ENCODE measurements at regions not wholly inside any gene's neighbourhood (a gene's known extent, or its start where the extent isn't known, plus 50 kb on each side); places are given as distances from the start of the nearest gene placed in this dataset.

GRCh38 chr16:13394488-13394887 lies 493.1 kb downstream of the SHISA9 start:
- no peak for DNase-seq (ENCODE audit: low spot score)

- DNase-seq (ENCODE audit: low spot score) = no peak
Observed at GRCh38 chr16:13397126-13397525, 495.7 kb downstream of the SHISA9 start.

- no peak for DNase-seq (ENCODE audit: low spot score)
Observed at GRCh38 chr16:13401641-13402040, 500.2 kb downstream of the SHISA9 start.

GRCh38 chr16:13402601-13403000 lies 501.2 kb downstream of the SHISA9 start:
- DNase-seq (ENCODE audit: low spot score) = no peak

- no peak for DNase-seq (ENCODE audit: low spot score)
Observed at GRCh38 chr16:13403326-13403725, 501.9 kb downstream of the SHISA9 start.

- DNase-seq (ENCODE audit: low spot score) = no peak
Observed at GRCh38 chr16:13414154-13414553, 505.8 kb upstream of the ERCC4 start.

GRCh38 chr16:13419589-13419988 lies 500.4 kb upstream of the ERCC4 start:
- no peak for DNase-seq (ENCODE audit: low spot score)

GRCh38 chr16:13421726-13422125 lies 498.2 kb upstream of the ERCC4 start:
- no peak for DNase-seq (ENCODE audit: low spot score)

- DNase-seq (ENCODE audit: low spot score) = no peak
Observed at GRCh38 chr16:13425836-13426235, 494.1 kb upstream of the ERCC4 start.

- no peak for DNase-seq (ENCODE audit: low spot score)
Observed at GRCh38 chr16:13426269-13426668, 493.7 kb upstream of the ERCC4 start.

- DNase-seq (ENCODE audit: low spot score) = no peak
Observed at GRCh38 chr16:13426736-13427135, 493.2 kb upstream of the ERCC4 start.

- DNase-seq (ENCODE audit: low spot score) = no peak
Observed at GRCh38 chr16:13427943-13428342, 492.0 kb upstream of the ERCC4 start.

- no peak for DNase-seq (ENCODE audit: low spot score)
Observed at GRCh38 chr16:13429416-13429815, 490.5 kb upstream of the ERCC4 start.

GRCh38 chr16:13435415-13435814 lies 484.5 kb upstream of the ERCC4 start:
- DNase-seq (ENCODE audit: low spot score) = no peak

- no peak for DNase-seq (ENCODE audit: low spot score)
Observed at GRCh38 chr16:13435873-13436474, 484.0 kb upstream of the ERCC4 start.

GRCh38 chr16:13436641-13437412 lies 483.1 kb upstream of the ERCC4 start:
- DNase-seq (ENCODE audit: low spot score) = no peak

GRCh38 chr16:13437413-13437795 lies 482.6 kb upstream of the ERCC4 start:
- DNase-seq (ENCODE audit: low spot score) = no peak

GRCh38 chr16:13438064-13438463 lies 481.9 kb upstream of the ERCC4 start:
- DNase-seq (ENCODE audit: low spot score) = no peak

- DNase-seq (ENCODE audit: low spot score) = no peak
Observed at GRCh38 chr16:13439766-13440165, 480.2 kb upstream of the ERCC4 start.

GRCh38 chr16:13441675-13442074 lies 478.3 kb upstream of the ERCC4 start:
- no peak for DNase-seq (ENCODE audit: low spot score)

- DNase-seq (ENCODE audit: low spot score) = no peak
Observed at GRCh38 chr16:13448346-13448745, 471.6 kb upstream of the ERCC4 start.

- DNase-seq (ENCODE audit: low spot score) = no peak
Observed at GRCh38 chr16:13453325-13453724, 466.6 kb upstream of the ERCC4 start.

- DNase-seq (ENCODE audit: low spot score) = no peak
Observed at GRCh38 chr16:13453938-13454553, 465.9 kb upstream of the ERCC4 start.
